Activated T-helper 1 cell treated with anti-CD3 and anti-CD28 coated beads, Interleukin-12 subunit alpha, Interleukin-12 subunit beta, Interleukin-2, Interleukin-4 antibody, amounts not matched to agents 30 ng/mL and 10 ng/mL and 1 ng/mL, durations not matched to agents 14 hours and 24 hours and 36 hours (primary cell): ENCODE measurements at regions not wholly inside any gene's neighbourhood (a gene's known extent, or its start where the extent isn't known, plus 50 kb on each side); places are given as distances from the start of the nearest gene placed in this dataset.
"Not testable (repeated sequence)": the region's sequence is repeated elsewhere in the genome, so short reads cannot be mapped to it uniquely, and the experiment has no call there.

Experiments
- DNase-seq: peaks from one replicate; pipeline ENCODE4 v3.0.0; 2021; ENCODE audit warnings: low spot score
- H3K27ac Mint-ChIP-seq: one replicate; pipeline ENCODE4 v1.8.0; 2021; ENCODE audit warnings: mild to moderate bottlenecking, mixed read lengths
- H3K27me3 Mint-ChIP-seq: one replicate; pipeline ENCODE4 v1.8.0; 2022; ENCODE audit warnings: mild to moderate bottlenecking, moderate library complexity, mixed read lengths; ENCODE audit not compliant: insufficient read depth
- H3K36me3 Mint-ChIP-seq: one replicate; pipeline ENCODE4 v1.8.0; 2021; ENCODE audit warnings: low read depth, mixed read lengths
- H3K4me1 Mint-ChIP-seq: one replicate; pipeline ENCODE4 v1.8.0; 2021; ENCODE audit warnings: low read depth, mixed read lengths
- H3K4me3 Mint-ChIP-seq: one replicate; pipeline ENCODE4 v1.8.0; 2021; ENCODE audit warnings: mild to moderate bottlenecking, moderate library complexity, mixed read lengths
- H3K9me3 Mint-ChIP-seq: one replicate; pipeline ENCODE4 v1.8.0; 2021; ENCODE audit warnings: mixed read lengths
- intact Hi-C: fragments of 100-400 bp; cut with micrococcal nuclease; formaldehyde crosslinking; loops from one replicate; pipeline ENCODE4 v1.15.1; 2024

DNA sequence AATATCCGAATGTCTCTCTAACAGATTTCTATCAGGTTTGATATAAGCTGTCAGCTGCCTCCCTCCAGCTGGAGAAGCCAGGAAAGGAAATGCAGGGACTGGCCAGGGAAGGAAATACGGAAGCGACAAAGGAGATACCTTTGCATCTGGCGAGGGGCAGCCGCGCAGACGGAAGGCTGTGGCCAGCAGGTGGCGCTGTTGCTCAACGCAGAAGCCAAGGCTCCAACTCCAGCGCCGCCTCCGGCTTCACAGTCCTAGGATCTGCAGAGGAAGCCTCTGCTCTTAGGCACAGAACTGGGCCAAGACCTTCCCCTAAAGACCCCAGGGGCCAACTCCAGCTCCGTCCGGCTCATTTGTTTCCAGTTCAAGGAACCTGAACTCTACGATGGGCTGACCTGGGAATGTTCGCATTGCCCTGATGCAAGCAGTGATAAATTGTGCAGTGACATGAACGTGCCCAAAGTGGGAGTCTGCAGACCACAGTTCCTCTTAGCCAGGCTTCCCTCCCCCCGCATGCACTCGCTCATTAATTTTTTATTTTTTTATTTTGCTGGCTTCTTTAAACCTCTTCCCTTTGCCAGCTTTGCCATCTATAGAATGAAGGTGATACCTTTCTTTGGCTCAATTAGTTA is 97.3 kb upstream of the LYZL2 start:
- intact Hi-C loops = loop anchor here (1.0 to 5.0 kb wide), 7 partner anchors 57 to 1081 kb away; partner anchors contain the start of gene ZNF438
- H3K27ac Mint-ChIP-seq = peak overlapping the region; percentile 63
- not testable (repeated sequence) for H3K9me3 Mint-ChIP-seq

DNA sequence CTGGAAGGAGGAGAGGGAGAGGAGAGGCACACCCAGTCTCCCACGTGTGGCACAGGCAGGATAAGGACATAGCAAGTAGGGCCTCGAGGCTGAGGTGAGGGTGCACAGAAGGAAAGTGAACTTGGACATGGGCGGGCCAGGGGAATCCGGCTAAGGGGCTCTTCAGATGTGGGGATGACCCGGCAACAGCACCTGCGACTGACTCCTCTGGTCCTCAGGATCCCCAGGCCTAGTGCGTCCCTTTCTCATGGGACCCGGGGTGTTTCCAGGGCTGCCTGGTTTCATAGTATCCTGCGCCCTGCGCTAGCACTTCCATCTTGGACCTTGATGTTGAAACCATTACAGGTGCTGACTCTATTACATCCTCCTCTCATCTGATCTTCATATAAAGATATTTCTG is 96.1 kb upstream of the LYZL2 start:
- intact Hi-C loops = loop anchor here (2.0 to 5.0 kb wide), 3 partner anchors 307 to 765 kb away; partner anchors contain the start of gene ZNF438
- H3K36me3 Mint-ChIP-seq = no peaks in the 10 kb centered on the region

More for the DNA sequence above, 97.3 kb upstream of the LYZL2 start:
- not testable (repeated sequence) for H3K4me3 Mint-ChIP-seq, H3K27me3 Mint-ChIP-seq, H3K36me3 Mint-ChIP-seq
- peak; percentile 74 for DNase-seq
- peaks cover 11% of the 10 kb centered on the region for H3K4me1 Mint-ChIP-seq

DNA sequence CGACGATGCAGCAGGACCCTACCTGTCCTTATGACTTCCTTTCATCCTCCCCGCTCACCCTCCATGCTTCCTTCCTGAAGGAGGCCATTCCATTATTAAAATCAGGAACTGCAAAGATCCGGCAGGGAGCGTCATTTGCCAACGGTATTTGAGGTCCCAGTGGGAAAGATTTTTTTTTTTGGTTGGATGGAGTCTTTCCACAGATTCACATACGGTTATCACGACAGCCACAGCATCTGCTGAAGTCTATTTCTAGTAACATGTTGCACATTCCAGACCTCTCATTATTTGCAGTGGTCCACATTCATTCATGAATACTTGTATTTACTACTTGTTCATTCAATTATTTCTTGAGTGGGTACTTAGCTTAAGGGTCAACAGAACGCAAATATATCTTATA is 94.7 kb upstream of the LYZL2 start:
- Mint-ChIP-seq H3K4me3 (no peak overlapping the region), H3K27ac (no peak overlapping the region), H3K9me3 (no peaks in the 10 kb centered on the region), H3K4me1 (peaks cover 11% of the 10 kb centered on the region), H3K36me3 (no peaks in the 10 kb centered on the region), H3K27me3 (no peaks in the 10 kb centered on the region)
- intact Hi-C loops = no loop called here
- DNase-seq = no peak

More for the DNA sequence above, 96.1 kb upstream of the LYZL2 start:
- Mint-ChIP-seq H3K9me3 (no peaks in the 10 kb centered on the region), H3K4me1 (peaks cover 11% of the 10 kb centered on the region), H3K27me3 (no peaks in the 10 kb centered on the region), H3K27ac (no peak overlapping the region), H3K4me3 (no peak overlapping the region)
- no peak for DNase-seq

DNA sequence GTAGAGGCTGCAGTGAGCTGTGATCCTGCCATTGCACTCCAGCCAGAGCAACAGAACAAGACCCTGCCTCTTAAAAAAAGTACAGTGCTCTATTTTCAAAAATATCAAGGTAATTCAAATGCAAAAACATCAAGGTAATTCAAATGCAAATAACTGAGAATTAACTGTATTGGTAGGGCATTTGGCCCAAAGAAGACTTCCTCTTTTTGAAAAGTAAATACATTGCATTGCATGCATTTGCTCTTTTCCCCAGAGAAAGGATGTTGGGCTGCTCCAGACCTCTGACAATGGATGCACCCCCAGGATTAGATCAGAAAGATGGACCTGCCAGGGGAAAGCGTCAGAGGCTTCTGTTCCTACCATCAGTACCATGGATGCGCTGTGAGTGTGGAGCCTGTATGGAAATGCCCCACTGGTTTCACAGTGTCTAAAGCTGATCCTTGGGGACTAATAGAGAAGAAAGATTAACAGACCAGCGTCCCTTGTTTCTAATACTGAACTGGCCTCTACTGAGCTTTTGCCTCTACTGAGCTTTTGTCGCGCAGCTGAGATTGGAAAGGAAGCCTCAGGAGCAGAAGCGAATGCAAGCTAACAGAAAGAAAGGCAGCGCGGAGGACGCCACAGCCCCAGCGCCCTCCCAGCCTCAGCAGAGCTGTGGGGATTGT is 93.5 kb upstream of the LYZL2 start:
- no peak overlapping the region for H3K4me3 Mint-ChIP-seq
- DNase-seq = no peak
- H3K4me1 Mint-ChIP-seq = peaks cover 11% of the 10 kb centered on the region
- intact Hi-C loops = no loop called here
- H3K27me3 Mint-ChIP-seq = no peaks in the 10 kb centered on the region
- H3K27ac Mint-ChIP-seq = no peak overlapping the region
- H3K36me3 Mint-ChIP-seq = no peaks in the 10 kb centered on the region
- no peaks in the 10 kb centered on the region for H3K9me3 Mint-ChIP-seq

DNA sequence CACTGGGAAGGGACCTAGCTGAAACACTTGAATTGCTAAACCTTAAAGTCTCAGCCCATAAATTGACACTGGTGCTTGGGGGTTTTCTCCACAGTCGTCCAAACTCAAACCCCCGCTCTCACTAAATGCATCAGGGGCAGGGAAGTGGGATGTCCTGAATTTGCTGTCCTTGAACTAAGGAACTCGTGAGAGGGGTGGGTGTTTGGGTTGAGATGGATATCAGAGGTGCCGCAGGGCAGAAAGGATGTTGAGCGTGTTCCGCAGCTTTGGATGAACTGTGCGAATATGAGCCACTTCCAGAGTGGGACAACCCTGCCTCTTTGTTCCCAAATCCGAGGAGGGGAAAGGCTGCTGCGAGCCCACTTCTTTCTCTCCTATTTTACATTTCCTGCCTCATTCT is 90.3 kb upstream of the LYZL2 start:
- Mint-ChIP-seq H3K4me1 (peaks cover 10% of the 10 kb centered on the region), H3K36me3 (no peaks in the 10 kb centered on the region), H3K27me3 (no peaks in the 10 kb centered on the region), H3K9me3 (peaks cover under 1% of the 10 kb centered on the region), H3K27ac (no peak overlapping the region), H3K4me3 (no peak overlapping the region)
- no peak for DNase-seq
- intact Hi-C loops = no loop called here

DNA sequence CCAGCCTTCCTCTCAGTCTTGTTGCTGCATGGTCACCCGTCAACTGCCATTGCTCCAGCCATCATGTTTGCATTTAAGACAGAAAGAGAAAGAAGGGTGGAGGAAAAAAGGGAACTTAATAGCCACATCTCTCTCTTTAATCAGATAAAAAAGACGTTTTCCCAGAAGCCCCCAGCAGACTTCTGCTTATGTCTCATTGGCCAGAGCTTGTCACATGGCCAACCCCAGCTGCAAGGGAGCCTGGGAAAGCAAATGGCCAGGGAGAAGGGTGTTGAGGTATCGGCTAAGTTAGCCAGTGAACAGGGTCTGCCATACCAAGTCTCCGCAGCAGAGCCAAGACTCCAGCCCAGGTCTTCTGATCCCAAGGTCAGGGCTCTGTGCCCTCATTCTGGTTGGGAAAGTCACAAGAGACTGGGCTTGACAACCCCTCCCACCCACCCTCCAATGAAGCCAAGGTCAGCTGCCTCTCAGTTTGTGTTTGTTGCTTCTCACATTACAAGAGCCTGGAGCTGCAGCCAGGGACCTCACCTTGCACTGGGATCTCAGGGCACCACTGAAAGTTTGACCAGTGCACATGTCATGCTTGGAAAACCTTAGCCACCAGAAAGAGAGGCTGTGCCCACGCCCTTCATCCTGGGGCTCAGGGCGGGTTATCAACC is 80.3 kb upstream of the LYZL2 start:
- Mint-ChIP-seq H3K9me3 (peaks cover 28% of the 10 kb centered on the region), H3K4me3 (no peak overlapping the region), H3K27me3 (no peaks in the 10 kb centered on the region), H3K4me1 (peaks cover 29% of the 10 kb centered on the region), H3K36me3 (peaks cover 20% of the 10 kb centered on the region), H3K27ac (no peak overlapping the region)
- intact Hi-C loops = loop anchor here (10.0 kb wide), 1 partner anchor 1645 kb away; no protein-coding TSS in a partner anchor
- DNase-seq = no peak

DNA sequence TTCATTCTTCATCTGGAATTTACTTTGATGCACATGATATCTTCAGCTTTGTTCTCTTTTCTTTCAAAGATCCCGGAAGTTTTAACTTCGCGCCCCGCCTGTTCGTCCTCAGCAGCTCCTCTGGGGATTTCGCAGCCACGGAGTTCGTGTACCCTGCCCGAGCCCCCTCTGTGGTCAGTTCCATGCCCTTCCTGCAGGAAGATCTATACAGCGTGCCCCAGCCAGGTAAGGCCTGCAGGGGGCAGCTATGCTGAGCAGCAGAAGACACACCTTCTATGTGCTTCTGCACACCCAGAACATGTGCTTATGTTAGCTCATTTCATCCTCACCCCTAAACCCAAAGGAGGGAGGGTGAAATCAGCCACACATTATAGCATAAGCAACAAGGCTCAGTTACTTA is 79.7 kb upstream of the LYZL2 start:
- peaks cover 35% of the 10 kb centered on the region for H3K4me1 Mint-ChIP-seq
- H3K27me3 Mint-ChIP-seq = no peaks in the 10 kb centered on the region
- DNase-seq = no peak
- peaks cover 18% of the 10 kb centered on the region for H3K36me3 Mint-ChIP-seq
- H3K27ac Mint-ChIP-seq = no peak overlapping the region
- peaks cover 22% of the 10 kb centered on the region for H3K9me3 Mint-ChIP-seq
- H3K4me3 Mint-ChIP-seq = no peak overlapping the region
- intact Hi-C loops = loop anchor here (10.0 kb wide), 1 partner anchor 1646 kb away; no protein-coding TSS in a partner anchor

DNA sequence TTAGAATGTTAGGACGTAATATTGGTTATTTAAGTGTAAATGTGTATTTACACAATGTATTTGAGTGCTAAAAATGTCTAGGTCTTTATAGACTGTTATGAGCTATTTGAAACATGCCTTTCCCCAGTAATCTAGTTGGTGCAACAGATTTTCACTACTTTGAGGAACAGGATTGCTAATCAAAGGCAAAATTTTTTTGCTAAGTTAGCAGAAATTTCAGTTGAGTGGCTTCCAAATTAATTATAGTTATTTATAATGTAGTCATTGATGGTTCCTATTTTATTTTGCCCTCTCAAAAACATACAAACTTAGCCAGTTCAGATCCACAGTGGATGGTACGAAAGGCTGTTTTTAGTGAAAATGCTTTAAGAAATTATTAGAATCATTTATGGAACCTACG is 78.7 kb upstream of the LYZL2 start:
- no peak for DNase-seq
- Mint-ChIP-seq H3K27me3 (no peaks in the 10 kb centered on the region), H3K9me3 (peaks cover 12% of the 10 kb centered on the region), H3K4me3 (no peak overlapping the region), H3K4me1 (peaks cover 45% of the 10 kb centered on the region), H3K27ac (no peak overlapping the region), H3K36me3 (peaks cover 13% of the 10 kb centered on the region)
- intact Hi-C loops = loop anchor here (10.0 kb wide), 1 partner anchor 1647 kb away; no protein-coding TSS in a partner anchor

DNA sequence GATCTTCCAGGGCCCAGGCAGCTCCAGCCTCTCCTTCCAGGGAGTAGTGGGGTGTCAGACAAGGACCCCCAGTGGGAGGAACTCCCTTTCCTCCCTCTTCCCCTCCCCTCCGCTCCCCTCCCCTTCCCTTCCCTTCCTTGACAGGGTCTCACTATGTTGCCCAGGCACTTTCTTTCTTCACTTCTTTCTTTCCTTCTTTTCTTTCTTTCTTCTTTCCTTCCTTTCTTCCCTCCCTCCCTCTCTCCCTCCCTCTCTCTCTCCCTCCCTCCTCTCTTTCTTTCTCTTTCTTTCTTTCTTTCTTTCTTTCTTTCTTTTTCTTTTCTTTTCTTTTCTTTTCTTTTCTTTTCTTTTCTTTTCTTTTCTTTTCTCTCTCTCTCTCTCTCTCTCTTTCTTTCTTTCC is 76.6 kb upstream of the LYZL2 start:
- Mint-ChIP-seq H3K4me1 (peaks cover 63% of the 10 kb centered on the region), H3K27ac (peak overlapping the region; percentile 95), H3K4me3 (peak overlapping the region; percentile 85)
- intact Hi-C loops = loop anchor here (10.0 kb wide), 1 partner anchor 1649 kb away; no protein-coding TSS in a partner anchor
- not testable (repeated sequence) for H3K9me3 Mint-ChIP-seq, H3K27me3 Mint-ChIP-seq, DNase-seq, H3K36me3 Mint-ChIP-seq

DNA sequence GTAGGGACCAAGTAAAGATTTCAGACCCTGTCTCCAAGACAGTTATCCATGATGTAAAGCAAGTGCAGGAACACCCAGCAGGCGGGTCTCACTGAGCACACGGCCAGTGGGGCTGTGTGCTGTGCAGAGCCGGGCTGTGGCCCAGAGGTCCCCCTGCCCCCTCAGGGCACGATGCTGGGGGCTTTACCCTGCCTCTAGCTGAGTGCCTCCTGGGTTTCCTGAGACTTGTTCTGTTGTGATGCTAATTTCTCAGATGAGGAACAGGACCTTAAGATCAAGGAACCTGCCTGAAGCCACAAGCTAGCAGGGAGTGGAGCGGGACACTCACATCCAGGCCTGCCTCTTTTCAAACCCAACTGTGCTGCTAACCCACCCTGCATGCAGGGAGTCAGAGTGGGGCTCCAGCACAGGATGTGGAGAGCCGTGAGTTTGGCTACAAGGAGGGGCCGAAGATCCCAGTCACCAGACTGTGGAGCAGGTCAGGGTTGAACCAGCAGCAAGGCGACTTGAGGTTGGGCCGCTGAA is 76.1 kb upstream of the LYZL2 start:
- peaks cover 4% of the 10 kb centered on the region for H3K36me3 Mint-ChIP-seq
- H3K4me3 Mint-ChIP-seq = peak overlapping the region; percentile 85
- DNase-seq = no peak
- H3K27ac Mint-ChIP-seq = peak overlapping the region; percentile 95
- intact Hi-C loops = loop anchor here (2.0 to 10.0 kb wide), 2 partner anchors 293 to 1649 kb away; no protein-coding TSS in a partner anchor
- peaks cover 66% of the 10 kb centered on the region for H3K4me1 Mint-ChIP-seq
- no peaks in the 10 kb centered on the region for H3K9me3 Mint-ChIP-seq
- H3K27me3 Mint-ChIP-seq = no peaks in the 10 kb centered on the region

DNA sequence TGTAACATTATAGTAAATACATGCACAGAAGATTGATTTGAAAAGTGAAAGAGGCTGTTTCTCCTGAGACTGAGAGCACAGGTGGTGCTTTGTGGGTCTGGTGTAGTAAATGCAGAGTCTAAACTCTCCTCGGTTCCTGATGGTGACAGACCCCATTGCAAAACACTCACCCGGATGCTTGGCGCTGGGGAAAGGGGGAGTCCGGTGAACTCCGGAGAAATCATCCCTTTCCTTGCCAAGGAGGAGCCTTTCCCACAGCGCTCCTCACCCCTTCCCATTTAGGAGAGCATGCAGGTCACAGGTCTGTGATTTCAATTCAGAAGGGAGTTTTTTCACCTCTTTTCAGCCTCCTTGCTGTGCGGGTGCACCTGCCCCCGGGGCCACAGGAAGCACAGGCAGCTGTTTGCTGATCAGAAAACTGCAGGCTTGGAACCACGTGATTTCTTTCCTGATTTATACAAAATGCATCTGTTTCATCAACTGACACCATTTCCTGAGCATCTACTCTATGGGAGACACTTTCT is 75.6 kb upstream of the LYZL2 start:
- intact Hi-C loops = loop anchor here (2.0 to 10.0 kb wide), 2 partner anchors 294 to 1650 kb away; no protein-coding TSS in a partner anchor

DNA sequence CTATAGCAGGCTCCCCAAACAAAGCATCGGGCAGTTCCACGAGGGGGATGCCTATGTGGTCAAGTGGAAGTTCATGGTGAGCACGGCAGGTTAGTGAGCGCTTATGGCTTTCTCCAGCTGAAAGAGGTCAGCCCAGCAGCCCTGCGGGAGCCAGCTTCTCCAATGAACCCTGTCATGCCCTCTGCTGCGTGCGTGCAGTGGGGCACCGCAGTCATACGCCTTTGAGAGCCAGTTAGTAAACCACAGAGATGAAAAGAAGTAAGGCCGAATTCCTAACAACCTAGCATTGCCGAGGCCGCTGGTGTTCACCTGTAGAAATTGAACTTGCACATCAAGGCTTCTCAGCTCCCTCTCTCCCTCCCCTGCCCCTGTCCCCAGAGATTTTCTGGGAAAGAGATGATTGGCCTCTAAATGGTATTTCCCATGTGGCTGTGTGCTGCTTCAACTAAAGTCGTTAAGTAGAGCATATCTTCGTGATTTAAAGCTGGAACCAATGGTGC is 75.1 kb upstream of the LYZL2 start:
- H3K4me1 Mint-ChIP-seq = peaks cover 76% of the 10 kb centered on the region
- intact Hi-C loops = loop anchor here (2.0 to 10.0 kb wide), 5 partner anchors 287 to 1650 kb away; partner anchors contain the start of gene ARHGAP12
- not testable (repeated sequence) for H3K9me3 Mint-ChIP-seq, H3K27me3 Mint-ChIP-seq, H3K36me3 Mint-ChIP-seq
- peak overlapping the region; percentile 85 for H3K4me3 Mint-ChIP-seq
- peak overlapping the region; percentile 95 for H3K27ac Mint-ChIP-seq
- peak; percentile 31 for DNase-seq

More for the DNA sequence above, 75.6 kb upstream of the LYZL2 start:
- H3K36me3 Mint-ChIP-seq = peaks cover 2% of the 10 kb centered on the region
- no peaks in the 10 kb centered on the region for H3K27me3 Mint-ChIP-seq
- peak overlapping the region; percentile 95 for H3K27ac Mint-ChIP-seq
- DNase-seq = peak; percentile 47
- peak overlapping the region; percentile 85 for H3K4me3 Mint-ChIP-seq
- H3K9me3 Mint-ChIP-seq = no peaks in the 10 kb centered on the region
- H3K4me1 Mint-ChIP-seq = peaks cover 71% of the 10 kb centered on the region
